Left hindlimb (tissue), 1 donor: ENCODE measurements at regions not wholly inside any gene's neighbourhood (a gene's known extent, or its start where the extent isn't known, plus 50 kb on each side); places are given as distances from the start of the nearest gene placed in this dataset.
"Not testable (repeated sequence)": the region's sequence is repeated elsewhere in the genome, so short reads cannot be mapped to it uniquely, and the experiment has no call there.

Experiments used
- DNase-seq: peaks from one replicate; pipeline ENCODE4 v3.0.0-alpha.2; 2018

DNA sequence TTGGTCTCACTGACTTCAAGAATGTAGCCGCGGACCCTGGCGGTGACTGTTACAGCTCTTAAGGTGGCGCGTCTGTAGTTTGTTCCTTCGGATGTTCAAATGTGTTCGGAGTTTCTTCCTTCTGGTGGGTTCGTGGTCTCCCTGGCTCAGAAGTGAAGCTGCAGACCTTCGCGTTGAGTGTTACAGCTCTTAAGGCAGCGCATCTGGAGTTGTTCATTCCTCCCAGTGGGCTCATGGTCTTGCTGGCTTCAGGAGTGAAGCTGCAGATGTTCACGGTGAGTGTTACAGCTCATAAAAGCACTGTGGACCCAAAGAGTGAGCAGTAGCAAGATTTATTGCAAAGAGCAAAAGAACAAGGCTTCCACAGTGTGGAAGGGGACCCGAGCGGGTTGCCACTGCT, 2067.0 kb upstream of the CDH6 start:
- DNase-seq = not testable (repeated sequence)

DNA sequence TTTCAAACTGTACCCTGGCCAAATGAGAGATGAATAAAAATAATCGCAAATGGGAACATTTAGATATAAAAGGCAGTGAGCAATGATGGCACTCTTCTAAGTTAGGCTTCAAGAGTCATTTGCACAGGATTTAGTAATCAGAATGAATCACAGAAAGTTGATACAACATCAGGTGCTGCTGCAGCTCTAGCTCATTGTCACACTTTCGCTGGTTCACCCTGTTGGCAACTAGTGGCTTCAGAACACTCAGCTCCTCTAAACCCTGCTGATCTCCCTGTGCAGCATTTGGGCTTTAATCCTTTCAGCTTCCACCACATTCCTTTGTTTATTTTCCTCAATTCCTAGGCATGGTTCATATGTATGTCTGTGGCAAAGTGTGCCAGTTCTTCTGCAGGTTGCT, 2071.2 kb upstream of the CDH6 start:
- DNase-seq = no peak

DNA sequence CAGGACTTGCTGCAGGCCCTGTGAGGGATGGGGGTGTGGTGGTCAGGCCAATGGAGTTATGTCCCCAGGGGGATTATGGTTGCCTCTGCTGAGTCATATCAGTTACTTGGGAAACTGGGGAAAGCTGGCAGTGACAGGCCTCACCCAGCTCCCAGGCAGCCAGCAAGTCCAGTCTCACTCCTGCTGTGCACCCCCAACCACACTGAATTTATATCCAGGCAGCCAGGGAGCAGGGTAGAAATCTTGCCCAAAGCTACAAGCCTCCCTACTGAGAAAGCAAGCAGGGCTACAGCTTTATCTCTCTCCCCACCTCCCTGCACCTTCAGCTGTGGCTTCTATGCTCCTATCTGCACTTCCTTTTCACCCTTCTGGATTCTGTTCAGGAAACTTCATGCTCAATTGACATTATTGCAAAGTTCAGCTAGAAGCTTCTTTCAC, 2076.0 kb upstream of the CDH9 start:
- no peak for DNase-seq

DNA sequence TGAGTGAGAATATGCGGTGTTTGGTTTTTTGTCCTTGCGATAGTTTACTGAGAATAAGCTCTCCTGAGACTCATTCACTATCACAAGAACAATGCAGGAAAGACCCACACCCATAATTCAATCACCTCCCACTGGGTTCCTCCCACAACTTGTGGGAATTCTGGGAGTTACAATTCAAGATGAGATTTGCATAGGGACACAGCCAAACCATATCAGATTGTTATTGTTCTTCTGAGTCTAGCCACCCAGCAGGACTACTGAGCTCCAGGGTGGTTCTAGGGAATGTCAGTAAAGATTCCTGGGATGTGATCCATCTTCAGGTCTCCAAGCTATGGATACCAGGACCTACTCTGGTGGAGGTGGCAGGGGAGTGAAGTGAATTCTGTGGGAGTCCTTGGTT, 2075.1 kb upstream of the CDH9 start:
- no peak for DNase-seq

DNA sequence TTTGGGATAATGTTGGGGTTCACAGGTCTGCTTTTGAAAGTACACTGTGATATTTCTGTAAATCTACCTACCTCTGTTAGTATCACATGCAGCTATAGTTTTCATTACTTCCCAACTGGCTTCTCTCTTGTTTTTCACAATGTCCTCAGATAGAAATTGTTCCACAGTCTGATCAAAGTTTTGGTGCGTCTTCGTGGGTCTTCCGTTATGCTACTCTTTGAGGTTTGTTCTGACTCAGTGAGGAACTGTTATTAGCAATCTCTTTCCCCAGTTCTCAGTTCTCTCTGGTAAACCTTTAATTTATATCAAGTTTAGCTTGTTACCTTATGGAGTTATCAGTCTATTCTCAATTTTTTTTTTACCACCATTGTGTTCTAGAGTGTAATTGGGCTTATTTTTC, 2061.2 kb upstream of the CDH9 start:
- DNase-seq = no peak

DNA sequence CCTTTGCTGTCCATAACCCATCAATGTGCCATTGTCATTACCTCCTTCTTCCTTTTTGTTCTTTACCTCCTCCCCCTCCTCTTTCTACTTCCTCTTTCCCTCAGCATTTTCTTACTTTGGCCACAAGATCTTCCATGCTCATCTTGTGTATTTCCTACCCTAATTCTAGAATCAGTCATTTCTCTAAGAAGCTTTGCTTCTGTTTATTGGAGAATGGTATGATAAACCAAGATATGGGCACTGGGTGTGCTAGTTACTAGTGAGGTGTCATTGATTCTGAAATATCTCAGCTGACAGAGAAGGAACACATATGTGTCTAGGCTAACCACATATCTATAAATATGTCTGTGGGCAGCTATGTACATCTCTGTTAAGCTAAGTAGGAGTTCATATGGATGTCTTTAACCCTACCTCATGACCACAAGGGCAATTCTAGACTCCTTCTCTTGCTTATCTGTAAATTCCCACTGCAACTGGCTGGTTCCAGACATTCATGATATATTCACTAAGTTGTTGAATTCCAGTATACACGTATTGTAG, 2051.3 kb upstream of the CDH9 start:
- DNase-seq = no peak

DNA sequence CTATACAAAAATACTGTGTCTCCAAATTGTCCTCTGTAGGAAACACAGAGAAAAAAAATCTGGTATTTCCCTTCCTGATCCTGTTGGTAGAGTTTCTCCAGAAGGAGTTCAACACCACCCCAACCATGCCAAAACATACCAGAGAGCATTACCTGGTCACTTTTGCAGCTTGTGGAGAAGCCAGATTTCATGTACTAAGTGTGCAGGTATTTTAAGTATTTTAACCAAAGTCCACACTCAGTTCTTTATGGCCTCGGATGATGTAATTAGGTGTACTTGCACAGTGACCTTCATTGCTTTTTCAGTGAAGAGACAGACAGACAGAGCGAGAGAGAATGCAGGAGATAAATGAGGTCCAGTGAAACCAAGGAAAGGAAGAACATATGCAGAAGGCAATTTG, 2046.8 kb upstream of the CDH9 start:
- no peak for DNase-seq

DNA sequence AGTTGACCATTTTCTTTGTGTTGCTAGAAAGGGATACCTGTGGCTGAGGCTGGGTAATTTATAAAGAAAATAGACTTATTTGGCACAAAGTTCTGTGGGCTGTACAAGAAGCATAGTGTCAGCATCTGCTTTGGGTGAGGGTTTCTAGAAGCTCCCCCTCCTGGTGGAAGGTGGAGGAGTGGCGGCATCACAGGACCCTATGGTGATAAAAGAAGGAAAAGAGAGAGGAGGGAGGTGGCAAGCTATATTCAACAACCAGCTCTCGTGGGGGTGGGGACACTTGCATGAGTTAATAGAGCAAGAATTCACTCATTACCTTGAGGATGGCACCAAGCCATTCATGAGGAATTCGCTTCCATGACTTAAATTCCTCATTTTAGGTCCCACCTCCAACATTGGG, 2041.4 kb upstream of the CDH9 start:
- no peak for DNase-seq

DNA sequence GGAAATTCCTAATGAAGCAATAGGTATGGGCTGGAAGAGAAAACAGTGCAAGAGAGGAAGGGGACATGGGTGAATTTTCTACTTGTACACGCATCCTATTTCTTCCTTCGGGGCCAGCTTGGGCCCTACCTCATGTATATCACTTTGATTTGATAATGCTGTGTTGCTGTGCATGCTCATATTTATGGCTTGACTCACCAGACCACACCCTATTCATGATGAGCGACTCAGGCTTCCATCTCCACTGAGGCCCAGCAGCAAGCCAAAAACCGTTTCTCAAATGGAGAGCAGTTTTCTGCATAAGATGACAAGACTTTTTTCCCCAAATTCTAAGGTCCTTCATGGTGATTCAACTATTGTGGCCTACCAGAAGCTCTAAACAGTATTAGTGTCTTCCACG, 2039.1 kb upstream of the CDH9 start:
- no peak for DNase-seq

DNA sequence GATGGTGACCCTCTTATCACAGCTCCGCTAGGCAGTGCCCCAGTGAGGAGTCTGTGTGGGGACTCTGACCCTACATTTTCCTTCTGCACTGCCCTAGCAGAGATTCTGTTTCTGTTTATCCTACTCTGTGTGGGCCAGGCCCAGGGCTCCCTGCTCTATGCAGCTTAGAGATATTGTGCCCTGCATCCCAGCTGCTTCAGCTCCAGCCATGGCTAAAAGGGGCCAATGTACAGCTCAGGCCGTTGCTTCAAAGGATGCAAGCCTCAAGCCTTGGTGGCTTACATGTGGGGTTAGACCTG, 2030.7 kb upstream of the CDH9 start:
- DNase-seq = no peak

DNA sequence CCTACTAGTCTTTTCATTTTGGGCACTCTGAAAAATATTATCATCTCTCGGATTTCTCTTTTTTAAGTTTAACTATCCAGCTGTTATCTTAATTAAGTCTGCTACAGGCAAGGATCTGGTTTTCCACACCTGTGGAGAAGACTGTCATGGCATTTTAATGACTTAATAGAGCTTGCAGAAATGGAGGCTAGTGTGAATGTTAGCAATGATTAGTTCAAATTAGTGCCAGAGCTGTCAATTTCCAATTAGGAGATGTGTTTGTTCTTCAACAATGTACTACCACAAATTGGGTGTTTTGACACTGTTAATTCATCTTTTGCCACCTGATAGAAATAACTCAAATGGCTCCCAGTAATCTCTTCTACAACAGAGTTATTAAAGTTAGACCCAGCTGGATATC, 2023.0 kb upstream of the CDH9 start:
- DNase-seq = no peak

DNA sequence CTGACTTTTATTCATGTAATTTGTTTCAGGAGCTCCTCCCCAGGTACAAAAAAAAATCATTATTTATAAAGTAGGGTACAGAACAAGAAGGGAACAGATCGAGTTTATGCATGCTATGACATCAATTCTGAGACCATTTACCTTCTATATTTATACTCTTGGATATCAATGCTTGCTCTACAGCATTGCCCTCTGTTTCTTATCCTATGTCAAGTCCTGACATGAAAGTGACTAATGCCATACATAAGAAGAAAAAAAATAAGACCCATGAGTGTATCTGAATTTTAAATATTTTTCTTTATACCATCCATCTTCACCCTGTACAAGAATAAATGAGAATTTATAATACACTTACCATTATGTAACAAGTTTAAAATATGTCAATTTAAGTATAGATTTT, 2016.3 kb upstream of the CDH9 start:
- DNase-seq = no peak

DNA sequence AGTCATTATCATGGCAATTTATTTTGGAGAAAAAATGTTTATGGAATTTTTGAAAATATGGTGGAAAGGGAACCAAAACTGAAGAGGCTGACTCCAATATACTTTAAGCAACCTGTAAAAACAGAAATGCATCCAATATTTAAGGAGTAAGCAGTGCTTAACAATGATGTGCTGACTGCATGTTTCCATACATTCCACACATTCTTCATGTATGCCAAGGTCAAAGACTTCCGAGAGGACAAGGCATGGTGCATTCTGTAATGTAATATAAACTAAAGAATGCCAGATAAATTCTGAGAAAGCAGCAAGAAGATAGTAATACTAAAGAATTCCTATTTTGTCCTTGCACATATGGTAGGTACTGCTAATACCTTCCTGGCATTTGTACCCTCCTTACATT, 2015.9 kb upstream of the CDH9 start:
- DNase-seq = no peak

DNA sequence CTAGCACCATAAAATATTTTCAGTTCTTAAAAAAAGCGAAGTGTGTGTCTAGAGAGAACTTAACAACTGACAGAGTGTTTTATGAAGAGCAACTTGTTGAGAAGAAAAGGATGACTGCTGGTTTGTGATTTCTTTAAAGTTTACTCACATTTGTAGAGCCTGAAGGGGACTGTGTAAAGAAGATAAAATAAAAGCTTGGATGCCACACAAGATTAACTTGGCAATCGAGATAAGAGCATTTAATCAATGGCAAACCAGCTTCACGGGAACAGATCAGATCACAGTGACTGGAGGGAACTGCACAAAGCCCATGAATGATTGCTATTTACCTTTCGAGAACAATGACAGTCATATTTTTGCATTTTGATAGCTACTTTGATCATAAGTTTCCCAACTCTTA, 2013.1 kb upstream of the CDH9 start:
- DNase-seq = no peak

DNA sequence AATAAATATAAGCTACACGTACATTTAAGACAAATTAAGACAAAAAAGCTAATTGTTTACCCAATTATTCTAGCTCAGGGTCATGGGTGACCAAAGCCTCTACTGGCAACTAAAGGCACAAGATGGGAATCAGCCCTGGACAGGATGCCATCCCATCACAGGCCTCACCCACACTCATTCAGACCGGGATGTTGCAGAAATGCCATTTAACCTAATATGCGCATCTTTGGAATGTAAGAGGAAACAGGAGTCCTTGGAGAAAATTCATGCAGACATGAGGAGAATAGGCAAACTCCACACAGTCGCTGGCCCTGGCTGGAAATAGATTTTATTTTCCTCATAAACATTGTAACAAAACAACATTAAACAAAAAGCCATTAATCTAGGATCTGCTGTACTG, 2003.8 kb upstream of the CDH9 start:
- DNase-seq = no peak

DNA sequence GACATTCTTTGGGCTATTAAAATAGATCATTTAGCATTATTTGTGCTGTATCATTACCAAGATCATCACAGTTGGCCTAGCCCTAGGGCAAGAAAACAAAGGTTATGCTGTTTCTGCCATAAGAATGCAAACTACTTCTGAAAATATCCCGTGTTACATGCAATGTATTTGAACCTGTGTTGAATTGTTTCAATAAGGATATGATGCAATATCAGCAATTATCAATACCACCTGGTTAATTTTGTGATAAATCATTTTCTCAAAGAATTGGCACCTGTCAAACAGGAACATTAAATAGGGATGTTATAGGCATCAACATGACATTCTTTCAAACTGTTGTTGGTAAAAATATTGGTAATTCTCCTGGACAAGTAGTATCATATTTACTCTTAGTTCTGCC, 2002.0 kb upstream of the CDH9 start:
- no peak for DNase-seq

DNA sequence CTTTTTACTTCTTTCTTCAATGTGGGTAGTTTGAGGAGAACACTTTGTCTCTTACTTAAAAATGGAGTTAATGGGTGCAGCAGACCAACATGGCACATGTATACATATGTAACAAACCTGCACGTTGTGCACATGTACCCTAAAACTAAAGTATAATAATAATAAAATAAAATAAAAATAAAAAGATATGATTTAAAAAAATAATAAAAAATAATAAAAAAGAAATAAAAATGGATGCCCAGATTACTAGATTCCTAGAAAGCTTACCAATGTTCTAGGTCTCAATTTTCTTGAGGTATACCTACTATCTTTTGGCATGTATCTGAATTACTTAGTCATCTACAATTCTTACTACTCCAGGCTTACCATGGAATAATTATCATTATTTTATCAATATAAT, 2001.6 kb upstream of the CDH9 start:
- DNase-seq = no peak

DNA sequence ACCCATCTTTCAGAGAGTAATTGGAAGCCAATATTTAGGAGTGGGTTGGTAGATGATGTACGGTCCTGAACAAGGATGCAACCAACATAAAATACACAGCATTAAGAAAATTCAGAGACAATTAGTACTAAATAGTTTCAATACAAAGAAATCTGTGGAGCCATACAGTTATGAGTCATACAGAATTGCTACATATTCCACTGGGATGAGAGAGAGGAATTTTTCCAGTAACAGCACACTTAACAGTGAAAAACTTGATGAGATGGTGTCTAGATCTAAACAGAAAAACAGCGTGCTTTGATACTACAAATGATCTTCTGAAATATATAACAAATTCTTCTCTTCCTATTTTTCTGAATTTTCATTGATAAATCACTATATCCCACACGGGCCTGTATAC, 1999.3 kb upstream of the CDH9 start:
- DNase-seq = no peak

DNA sequence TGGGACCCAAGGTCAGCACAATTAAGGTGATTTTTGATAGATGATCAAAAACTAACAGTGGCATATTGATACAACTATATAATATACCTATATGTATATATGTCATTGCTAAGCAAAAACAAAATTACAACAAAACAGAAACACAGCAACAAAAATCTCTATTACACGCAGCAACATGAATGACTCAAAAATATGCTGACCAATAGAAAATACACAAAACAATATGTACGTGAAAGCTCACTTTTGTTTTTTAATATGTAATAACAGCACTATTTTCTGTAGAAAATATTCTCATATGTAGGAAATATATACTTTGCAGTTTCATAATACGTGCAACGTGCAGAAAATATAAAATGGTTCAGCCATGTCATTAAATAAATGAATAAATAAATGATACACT, 1985.7 kb upstream of the CDH9 start:
- DNase-seq = no peak

DNA sequence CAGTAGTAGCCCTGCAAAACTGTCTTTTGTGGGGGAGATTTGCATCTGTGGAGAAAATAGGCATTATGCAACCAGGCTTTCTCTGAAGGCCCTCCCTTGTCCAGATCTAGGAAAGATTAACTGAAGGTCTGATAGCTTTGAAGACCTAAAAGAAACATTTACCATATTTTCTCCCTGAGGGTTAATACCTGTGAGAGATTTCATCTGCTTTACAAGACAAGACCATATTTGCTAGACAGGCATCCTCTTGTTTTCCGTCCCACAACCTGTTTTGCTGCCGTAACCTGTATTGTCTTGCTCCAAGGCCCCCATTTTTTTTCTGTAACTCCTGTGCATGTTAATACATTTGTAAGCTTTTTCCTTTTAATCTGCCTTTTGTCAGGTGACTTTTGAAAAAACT, 1985.2 kb upstream of the CDH9 start:
- no peak for DNase-seq

DNA sequence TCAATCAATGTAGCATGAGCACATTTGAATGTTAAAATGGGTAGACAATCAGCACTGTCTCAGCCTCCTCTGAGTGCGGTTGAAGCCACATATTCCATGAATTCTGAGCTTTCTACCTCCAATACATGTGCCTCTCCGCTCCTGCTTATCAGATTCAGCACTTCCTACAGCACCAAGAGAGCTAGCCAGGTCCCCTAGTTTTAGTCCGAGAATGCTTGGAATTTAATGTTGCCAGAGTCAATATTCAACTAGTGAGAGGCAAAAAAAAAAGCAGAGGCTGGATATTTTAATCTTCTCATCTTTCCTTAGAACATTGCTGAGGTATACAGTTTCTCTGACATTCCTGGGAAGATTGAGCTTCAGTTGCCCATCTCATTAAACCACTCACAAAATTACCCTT, 1979.1 kb upstream of the CDH9 start:
- DNase-seq = no peak

DNA sequence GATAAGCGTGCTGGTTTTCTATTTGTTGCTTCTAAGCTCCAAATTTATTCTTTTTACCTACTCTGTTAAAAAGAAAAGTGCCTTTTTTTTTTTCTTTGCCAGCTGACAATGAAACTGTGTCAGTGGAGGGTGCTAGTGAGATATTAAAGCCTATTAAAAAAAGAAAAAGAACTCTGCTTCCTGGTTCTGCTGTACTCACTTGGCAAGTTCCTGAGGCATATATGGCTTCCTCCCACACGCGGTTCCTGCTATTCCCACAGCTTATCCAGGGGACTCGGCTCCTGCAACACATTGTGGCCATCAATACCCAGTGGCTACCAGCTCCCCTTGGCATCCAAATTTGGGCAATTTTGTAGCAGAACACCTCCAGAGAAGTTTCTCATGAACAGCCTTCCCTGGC, 1977.7 kb upstream of the CDH9 start:
- DNase-seq = no peak

DNA sequence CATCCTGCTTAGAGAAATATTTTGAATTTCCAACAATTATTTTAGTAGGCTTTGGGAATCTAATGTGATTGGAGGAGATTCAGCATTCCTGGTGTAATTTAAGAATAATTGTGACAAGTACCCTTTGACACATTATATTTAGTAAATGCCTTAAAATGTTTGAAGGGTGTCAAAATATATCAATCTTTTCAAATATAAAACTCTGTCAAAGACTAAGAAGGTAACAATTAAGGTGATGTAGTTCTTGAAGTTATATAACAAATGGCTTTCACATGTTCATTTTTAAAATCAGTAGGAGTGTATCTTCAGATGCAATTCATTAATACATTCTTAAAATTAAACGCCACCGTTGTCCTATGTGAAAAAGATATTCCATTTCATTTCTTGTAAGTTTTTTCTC, 1977.1 kb upstream of the CDH9 start:
- DNase-seq = no peak

DNA sequence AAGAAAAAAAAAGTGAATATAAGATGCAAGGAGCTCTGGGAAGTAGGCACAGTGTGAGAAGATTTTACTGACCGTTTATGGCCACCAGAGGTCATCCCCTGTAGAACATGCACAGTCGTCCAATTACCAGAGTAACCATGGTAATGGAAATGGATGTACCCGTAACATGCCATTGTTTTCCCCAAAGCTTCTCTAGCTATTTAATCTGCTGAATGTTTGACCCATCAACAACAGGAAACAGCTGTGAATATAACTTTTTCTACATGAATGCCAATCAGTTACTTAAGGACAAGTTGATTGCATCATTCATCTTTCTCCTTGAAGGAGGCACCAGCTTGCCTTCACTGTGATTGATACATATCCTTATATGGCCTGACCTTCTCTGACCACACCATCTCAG, 1967.0 kb upstream of the CDH9 start:
- no peak for DNase-seq

DNA sequence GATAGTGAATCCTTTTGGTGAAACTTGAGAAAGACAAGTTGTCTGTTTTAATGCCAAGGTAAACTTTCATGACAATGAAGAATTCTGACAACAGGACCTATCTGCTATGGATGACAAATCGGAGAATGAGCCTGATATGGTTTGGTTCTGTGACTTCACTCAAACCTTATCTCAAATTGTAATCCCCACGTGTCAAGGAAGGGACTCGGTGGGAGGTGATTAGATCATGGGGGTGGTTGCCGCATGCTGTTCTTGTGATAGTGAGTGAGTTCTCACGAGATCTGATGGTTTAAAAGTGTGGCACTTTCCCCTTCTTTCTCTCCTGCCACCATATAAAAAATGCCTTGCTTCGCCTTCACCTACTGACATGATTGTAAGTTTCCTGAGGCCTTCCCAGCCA, 1964.1 kb upstream of the CDH9 start:
- no peak for DNase-seq

DNA sequence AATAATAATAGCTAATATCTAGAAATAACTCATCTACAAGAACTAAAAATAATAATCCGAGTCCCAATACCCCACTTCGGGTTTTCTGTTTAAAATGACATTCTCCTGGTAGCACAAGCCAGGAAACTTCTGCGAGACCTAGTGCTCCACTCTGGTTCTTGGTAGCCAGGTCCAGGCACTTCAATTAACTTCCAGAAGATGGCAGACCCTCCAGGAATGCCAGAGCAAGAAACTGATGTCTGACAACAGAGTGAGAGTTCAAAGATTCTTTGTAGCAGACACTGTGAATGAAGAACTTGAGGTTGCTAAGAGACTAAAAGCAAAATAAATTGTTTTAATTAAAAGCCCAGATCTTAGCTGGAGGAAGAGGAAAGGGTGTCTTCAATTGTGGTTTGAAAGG, 1963.3 kb upstream of the CDH9 start:
- no peak for DNase-seq
